CD8-positive, alpha-beta memory T cell (primary cell): ENCODE measurements at regions not wholly inside any gene's neighbourhood (a gene's known extent, or its start where the extent isn't known, plus 50 kb on each side); places are given as distances from the start of the nearest gene placed in this dataset.
"Not testable (repeated sequence)": the region's sequence is repeated elsewhere in the genome, so short reads cannot be mapped to it uniquely, and the experiment has no call there.

Source experiments
- CTCF ChIA-PET: fragments of 350-600 bp; sonication (Branson Sonifier 250); formaldehyde crosslinking; loops from one replicate; lab custom pipeline; 2021; ENCODE audit warnings: antibody characterized with exemption; lab: Charles Lee
- POLR2A ChIA-PET: fragments of 350-600 bp; sonication (Branson Sonifier 250); formaldehyde crosslinking; loops from one replicate; lab custom pipeline; 2021; ENCODE audit warnings: antibody characterized with exemption; lab: Charles Lee
- DNase-seq, 5 donors: peaks; one replicate each; pipeline versions ENCODE4 v3.0.0 to v3.0.0-alpha.2; 2020 to 2022; ENCODE audit warnings: mixed read lengths in 1 of 5
- H3K27ac ChIP-seq: one replicate; pipeline ENCODE4 v1.7.0; 2013; ENCODE audit warnings: low read depth, mild to moderate bottlenecking, low read length, moderate library complexity
- H3K27me3 ChIP-seq: 2 replicates; pipeline ENCODE4 v1.7.0; 2013; ENCODE audit warnings: low read length, mild to moderate bottlenecking; ENCODE audit not compliant: insufficient read depth, poor library complexity, severe bottlenecking
- H3K36me3 ChIP-seq: 2 replicates; pipeline ENCODE4 v1.7.0; 2013; ENCODE audit warnings: mild to moderate bottlenecking, low read length, moderate library complexity; ENCODE audit not compliant: insufficient read depth
- H3K4me1 ChIP-seq: 2 replicates; pipeline ENCODE4 v1.7.0; 2013; ENCODE audit warnings: mild to moderate bottlenecking, low read length, moderate library complexity; ENCODE audit not compliant: insufficient read depth
- H3K4me3 ChIP-seq: 2 replicates; pipeline ENCODE4 v1.7.0; 2013; ENCODE audit warnings: mild to moderate bottlenecking, low read length
- H3K9me3 ChIP-seq: 2 replicates; pipeline ENCODE4 v1.7.0; 2013; ENCODE audit warnings: mild to moderate bottlenecking, low read length
- H3K27ac Mint-ChIP-seq, 8 donors: one replicate each; pipeline ENCODE4 v1.8.0; 2020 to 2021; ENCODE audit warnings: mixed read lengths in 8 of 8, mild to moderate bottlenecking in 6 of 8, inconsistent platforms in 3 of 8, moderate library complexity in 3 of 8
- H3K27me3 Mint-ChIP-seq, 2 donors: one replicate each; pipeline ENCODE4 v1.8.0; 2020 to 2021; ENCODE audit warnings: mixed read lengths in 2 of 2, mild to moderate bottlenecking in 1 of 2, moderate library complexity in 1 of 2
- H3K36me3 Mint-ChIP-seq, 3 donors: one replicate each; pipeline ENCODE4 v1.8.0; 2020 to 2021; ENCODE audit warnings: mixed read lengths in 3 of 3, inconsistent platforms in 1 of 3, mild to moderate bottlenecking in 1 of 3
- H3K4me1 Mint-ChIP-seq, 3 donors: one replicate each; pipeline ENCODE4 v1.8.0; 2020 to 2021; ENCODE audit warnings: mixed read lengths in 3 of 3, inconsistent platforms in 1 of 3, mild to moderate bottlenecking in 1 of 3
- H3K4me3 Mint-ChIP-seq, 7 donors: one replicate each; pipeline ENCODE4 v1.8.0; 2020 to 2021; ENCODE audit warnings: mixed read lengths in 7 of 7, mild to moderate bottlenecking in 6 of 7, moderate library complexity in 4 of 7, inconsistent platforms in 2 of 7
- H3K9me3 Mint-ChIP-seq, 5 donors: one replicate each; pipeline ENCODE4 v1.8.0; 2020 to 2022; ENCODE audit warnings: mixed read lengths in 5 of 5, mild to moderate bottlenecking in 3 of 5, moderate library complexity in 2 of 5, inconsistent platforms in 1 of 5

DNA sequence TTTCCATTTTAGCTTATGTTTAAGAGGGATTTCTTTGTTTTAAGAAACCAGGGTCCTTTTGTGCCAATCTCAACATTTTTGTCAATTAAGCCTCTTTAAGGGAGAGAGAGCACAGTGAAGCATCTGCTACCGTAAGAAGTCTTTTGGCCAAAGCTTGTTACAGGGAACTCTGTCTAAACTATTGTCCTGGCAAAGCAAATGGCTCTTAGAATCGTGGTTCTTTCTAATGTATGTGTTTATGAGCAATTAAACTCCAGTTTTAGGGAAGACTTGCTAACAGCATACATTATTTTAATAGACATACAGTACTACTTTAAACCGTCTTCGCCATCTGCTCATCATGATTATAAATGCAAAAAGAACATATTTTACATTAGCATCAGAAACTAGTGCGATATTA lies 202.1 kb downstream of the CDCA7 start:
- H3K27ac ChIP-seq, result no peak overlapping the region
- no peak overlapping the region for H3K27ac Mint-ChIP-seq

DNA sequence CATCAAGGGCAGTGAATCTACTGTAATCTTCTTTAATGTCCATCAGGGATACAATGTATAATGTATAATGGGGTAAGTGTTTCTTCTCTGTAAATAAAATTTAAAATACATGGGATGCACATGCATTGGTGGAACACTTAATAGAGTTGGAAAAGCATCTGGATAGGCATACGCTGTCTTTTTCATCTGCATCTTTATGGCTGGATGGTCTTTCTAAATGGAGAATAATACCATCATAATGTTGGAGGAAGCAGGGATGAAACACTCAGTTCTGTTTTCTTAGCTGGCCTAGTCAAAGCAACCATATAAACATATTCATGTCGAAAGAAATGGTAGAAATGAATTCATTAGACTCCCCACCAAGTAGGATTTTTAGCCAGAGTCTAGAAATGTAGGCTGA lies 202.8 kb downstream of the CDCA7 start:
- peaks cover 0 to 21% (median 16%) of the 10 kb centered on the region in 3 donors for H3K4me1 Mint-ChIP-seq
- no peaks in the 10 kb centered on the region for H3K36me3 ChIP-seq
- no peak overlapping the region for H3K27ac ChIP-seq
- peaks cover 3% of the 10 kb centered on the region for H3K27me3 ChIP-seq
- no peaks in the 10 kb centered on the region for H3K4me1 ChIP-seq
- H3K27me3 Mint-ChIP-seq, result peaks cover 6 to 44% of the 10 kb centered on the region in 2 donors
- no peak for DNase-seq
- peaks cover 0 to 7% (median 3%) of the 10 kb centered on the region in 5 donors for H3K9me3 Mint-ChIP-seq
- H3K4me3 Mint-ChIP-seq, result no peak overlapping the region
- POLR2A ChIA-PET, result no interaction called here
- no peak overlapping the region for H3K4me3 ChIP-seq
- no peak overlapping the region for H3K27ac Mint-ChIP-seq
- CTCF ChIA-PET, result no interaction called here
- H3K36me3 Mint-ChIP-seq, result no peaks in the 10 kb centered on the region
- H3K9me3 ChIP-seq, result no peaks in the 10 kb centered on the region

More for the DNA sequence above, 202.1 kb downstream of the CDCA7 start:
- Mint-ChIP-seq H3K36me3 (no peaks in the 10 kb centered on the region), H3K4me3 (no peak overlapping the region), H3K27me3 (peaks cover 2 to 44% of the 10 kb centered on the region in 2 donors), H3K9me3 (peaks cover 0 to 7% (median 3%) of the 10 kb centered on the region in 5 donors), H3K4me1 (peaks cover 0 to 21% (median 16%) of the 10 kb centered on the region in 3 donors)
- peaks cover 3% of the 10 kb centered on the region for H3K27me3 ChIP-seq
- no peak for DNase-seq
- H3K4me3 ChIP-seq, result no peak overlapping the region
- ChIA-PET CTCF (no interaction called here), POLR2A (no interaction called here)
- no peaks in the 10 kb centered on the region for H3K4me1 ChIP-seq
- H3K36me3 ChIP-seq, result no peaks in the 10 kb centered on the region
- H3K9me3 ChIP-seq, result no peaks in the 10 kb centered on the region

DNA sequence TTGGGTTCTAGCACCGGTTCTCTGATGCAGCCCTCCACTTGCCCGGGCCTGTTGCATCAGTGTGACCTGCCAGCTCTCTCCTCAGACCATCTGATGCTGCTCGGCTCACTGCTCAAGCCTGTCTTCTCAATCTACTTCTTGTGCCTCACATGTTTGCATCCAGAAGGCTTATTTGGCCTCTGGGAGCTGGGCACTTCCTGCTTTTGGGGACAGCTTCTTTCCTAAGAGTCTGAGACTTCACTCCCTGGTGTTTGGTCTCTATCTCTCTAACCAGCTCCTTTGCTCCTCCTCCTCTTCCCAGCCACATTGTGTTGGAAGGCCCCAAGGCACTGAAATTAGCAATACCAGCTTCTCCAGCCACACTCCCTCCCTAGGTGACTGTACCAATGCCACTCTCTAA lies 212.8 kb downstream of the CDCA7 start:
- no peaks in the 10 kb centered on the region for H3K9me3 ChIP-seq
- H3K27me3 Mint-ChIP-seq, result peaks cover 17 to 29% of the 10 kb centered on the region in 2 donors

DNA sequence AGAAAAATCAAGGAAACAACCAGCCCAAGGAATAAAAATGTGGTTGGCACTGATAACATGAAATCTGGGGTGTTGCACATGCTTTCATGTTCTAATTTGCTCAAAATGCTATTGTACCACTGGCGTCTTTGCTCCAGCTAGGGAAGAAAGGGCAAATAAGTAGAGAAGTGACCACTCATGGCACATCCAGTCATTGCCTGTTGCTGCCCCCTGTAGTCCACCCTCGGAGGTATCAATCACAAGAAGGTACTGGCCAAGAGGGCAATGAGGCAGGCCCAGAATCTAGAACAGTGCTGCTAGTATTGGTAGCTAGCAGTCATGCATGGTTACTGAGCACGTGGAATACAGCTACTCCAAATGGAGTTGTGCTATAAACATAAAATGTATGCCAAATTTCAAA lies 213.4 kb downstream of the CDCA7 start:
- Mint-ChIP-seq H3K27ac (no peak overlapping the region), H3K4me1 (peaks cover 3 to 6% (median 5%) of the 10 kb centered on the region in 3 donors), H3K36me3 (no peaks in the 10 kb centered on the region), H3K9me3 (peaks cover 0 to 7% (median 4%) of the 10 kb centered on the region in 5 donors), H3K4me3 (no peak overlapping the region), H3K27me3 (peaks cover 13 to 25% of the 10 kb centered on the region in 2 donors)
- Histone ChIP-seq H3K4me1 (no peaks in the 10 kb centered on the region), H3K27me3 (no peaks in the 10 kb centered on the region), H3K36me3 (no peaks in the 10 kb centered on the region), H3K9me3 (no peaks in the 10 kb centered on the region), H3K4me3 (no peak overlapping the region), H3K27ac (no peak overlapping the region)
- no peak for DNase-seq
- POLR2A ChIA-PET, result no interaction called here
- CTCF ChIA-PET, result no interaction called here

More for the DNA sequence above, 212.8 kb downstream of the CDCA7 start:
- Histone ChIP-seq H3K27ac (no peak overlapping the region), H3K36me3 (no peaks in the 10 kb centered on the region), H3K4me3 (no peak overlapping the region), H3K27me3 (no peaks in the 10 kb centered on the region), H3K4me1 (no peaks in the 10 kb centered on the region)
- no peak for DNase-seq
- no peak overlapping the region for H3K4me3 Mint-ChIP-seq
- H3K4me1 Mint-ChIP-seq, result peaks cover 3 to 6% (median 5%) of the 10 kb centered on the region in 3 donors
- H3K9me3 Mint-ChIP-seq, result peaks cover 0 to 8% (median 4%) of the 10 kb centered on the region in 5 donors
- H3K27ac Mint-ChIP-seq, result no peak overlapping the region
- ChIA-PET POLR2A (no interaction called here), CTCF (no interaction called here)
- no peaks in the 10 kb centered on the region for H3K36me3 Mint-ChIP-seq

DNA sequence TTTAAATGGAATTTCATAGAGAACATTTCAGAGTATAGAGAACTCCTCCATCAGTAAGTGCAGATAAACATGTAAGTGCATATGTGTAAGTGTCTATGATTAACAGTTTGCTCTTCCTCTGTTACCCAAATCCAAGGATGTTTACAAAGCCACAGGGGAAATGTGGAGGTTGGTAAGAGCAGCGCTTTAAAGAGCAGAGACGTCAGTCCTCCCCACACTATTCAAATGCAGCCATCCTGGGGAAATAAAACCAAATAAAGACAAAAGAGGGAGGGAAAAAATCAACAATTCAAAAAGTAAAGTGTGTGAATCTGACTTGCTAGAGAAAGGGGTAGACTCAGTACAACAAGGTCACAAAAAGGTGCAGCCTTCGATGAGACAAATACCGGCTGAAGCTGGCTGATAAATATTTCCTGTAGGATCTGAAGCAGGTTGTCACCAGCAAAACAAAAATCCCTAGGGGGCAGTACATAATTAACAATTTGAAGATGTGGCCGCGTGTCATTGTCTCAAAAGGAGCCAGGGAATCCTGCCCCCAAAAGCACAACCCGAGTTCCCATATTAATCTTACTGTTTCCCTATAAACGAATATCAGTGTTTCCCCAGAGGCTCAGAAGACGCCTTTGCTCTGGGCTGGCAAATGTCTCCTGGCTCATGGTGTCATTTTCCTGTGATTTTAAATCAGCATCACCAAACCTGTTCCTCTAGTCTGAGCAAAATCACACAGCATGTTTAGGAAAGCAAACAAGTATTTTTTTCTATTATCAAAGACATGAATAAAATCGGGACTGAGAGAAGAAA lies 216.5 kb downstream of the CDCA7 start:
- no peaks in the 10 kb centered on the region for H3K36me3 Mint-ChIP-seq

DNA sequence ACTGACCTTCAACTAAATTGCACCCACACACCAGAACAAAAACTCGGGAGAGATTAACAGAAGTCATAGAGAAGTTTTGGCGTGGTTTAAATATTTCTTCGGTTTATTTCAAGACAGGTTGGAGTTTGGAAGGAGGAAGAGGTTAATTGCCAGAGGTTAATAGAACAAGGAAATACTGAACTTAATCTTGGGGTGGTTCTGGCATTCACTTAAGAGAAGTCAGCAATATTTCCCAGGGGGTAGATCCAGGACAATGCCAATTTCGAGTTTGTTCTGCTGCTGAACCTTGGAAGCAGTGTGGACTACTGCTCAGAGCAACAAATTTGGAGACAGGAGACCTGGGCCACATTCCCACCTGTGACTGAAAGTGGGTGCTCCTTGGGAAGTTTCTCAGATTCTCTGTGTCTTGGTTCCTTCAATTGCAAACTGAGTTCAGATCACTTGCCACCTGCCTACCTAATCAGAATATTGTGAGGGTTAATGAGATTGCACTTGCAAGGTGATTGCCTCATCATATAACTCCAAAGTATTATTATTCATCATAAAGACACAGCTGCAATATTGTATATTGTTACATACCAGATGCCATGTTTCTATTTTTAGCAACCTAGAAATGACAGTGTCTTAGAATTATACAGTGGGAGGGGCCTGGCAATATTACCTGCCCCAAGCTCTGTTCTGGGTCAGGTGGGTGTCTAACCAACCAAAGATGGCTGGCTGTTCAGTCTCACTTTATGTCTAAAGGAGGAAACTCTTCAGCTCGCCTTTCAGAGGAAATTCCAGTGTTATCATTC lies 217.4 kb downstream of the CDCA7 start:
- Mint-ChIP-seq H3K36me3 (no peaks in the 10 kb centered on the region), H3K27ac (no peak overlapping the region), H3K4me3 (no peak overlapping the region), H3K27me3 (peaks cover 7 to 20% of the 10 kb centered on the region in 2 donors), H3K9me3 (no peaks in the 10 kb centered on the region), H3K4me1 (peaks cover 3 to 6% (median 5%) of the 10 kb centered on the region in 3 donors)
- H3K9me3 ChIP-seq, result no peaks in the 10 kb centered on the region
- no peaks in the 10 kb centered on the region for H3K27me3 ChIP-seq
- no peak for DNase-seq
- no peak overlapping the region for H3K4me3 ChIP-seq
- H3K4me1 ChIP-seq, result no peaks in the 10 kb centered on the region
- POLR2A ChIA-PET, result no interaction called here
- H3K36me3 ChIP-seq, result no peaks in the 10 kb centered on the region
- CTCF ChIA-PET, result no interaction called here
- no peak overlapping the region for H3K27ac ChIP-seq

More for the DNA sequence above, 216.5 kb downstream of the CDCA7 start:
- Mint-ChIP-seq H3K27me3 (peaks cover 7 to 20% of the 10 kb centered on the region in 2 donors), H3K4me3 (no peak overlapping the region), H3K27ac (peak overlapping the region in 2 of 8 donors; percentile 3 to 7), H3K9me3 (no peaks in the 10 kb centered on the region), H3K4me1 (peaks cover 3 to 6% (median 5%) of the 10 kb centered on the region in 3 donors)
- DNase-seq, result no peak
- Histone ChIP-seq H3K4me3 (no peak overlapping the region), H3K27me3 (no peaks in the 10 kb centered on the region), H3K4me1 (no peaks in the 10 kb centered on the region), H3K27ac (no peak overlapping the region), H3K9me3 (no peaks in the 10 kb centered on the region), H3K36me3 (no peaks in the 10 kb centered on the region)
- POLR2A ChIA-PET, result no interaction called here
- CTCF ChIA-PET, result no interaction called here

DNA sequence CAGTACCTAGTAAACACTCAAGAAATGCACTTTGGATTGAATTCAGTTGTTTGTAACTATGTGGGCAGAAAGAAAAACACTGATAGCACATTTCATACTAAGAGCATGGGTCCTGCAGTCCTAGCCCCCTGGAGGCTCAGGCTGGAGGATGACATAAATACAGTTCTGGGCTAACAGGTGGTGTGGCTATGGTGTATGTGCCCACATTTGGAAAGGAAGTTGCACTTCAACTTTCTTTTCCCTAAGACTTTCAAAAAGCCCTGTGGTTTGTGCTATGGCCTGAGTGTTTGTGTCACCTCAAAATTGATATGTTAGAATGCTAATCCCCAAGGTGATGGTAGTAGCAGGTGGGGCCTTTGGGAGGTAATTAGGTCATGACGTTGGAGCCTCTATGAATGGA lies 218.2 kb downstream of the CDCA7 start:
- Mint-ChIP-seq H3K27me3 (peaks cover 5 to 20% of the 10 kb centered on the region in 2 donors), H3K4me3 (no peak overlapping the region), H3K4me1 (peaks cover 3 to 6% (median 5%) of the 10 kb centered on the region in 3 donors), H3K27ac (no peak overlapping the region), H3K9me3 (no peaks in the 10 kb centered on the region), H3K36me3 (no peaks in the 10 kb centered on the region)
- H3K4me3 ChIP-seq, result no peak overlapping the region
- ChIA-PET POLR2A (no interaction called here), CTCF (no interaction called here)
- no peak for DNase-seq
- H3K27me3 ChIP-seq, result no peaks in the 10 kb centered on the region
- no peaks in the 10 kb centered on the region for H3K9me3 ChIP-seq
- H3K4me1 ChIP-seq, result no peaks in the 10 kb centered on the region
- H3K36me3 ChIP-seq, result no peaks in the 10 kb centered on the region
- no peak overlapping the region for H3K27ac ChIP-seq

DNA sequence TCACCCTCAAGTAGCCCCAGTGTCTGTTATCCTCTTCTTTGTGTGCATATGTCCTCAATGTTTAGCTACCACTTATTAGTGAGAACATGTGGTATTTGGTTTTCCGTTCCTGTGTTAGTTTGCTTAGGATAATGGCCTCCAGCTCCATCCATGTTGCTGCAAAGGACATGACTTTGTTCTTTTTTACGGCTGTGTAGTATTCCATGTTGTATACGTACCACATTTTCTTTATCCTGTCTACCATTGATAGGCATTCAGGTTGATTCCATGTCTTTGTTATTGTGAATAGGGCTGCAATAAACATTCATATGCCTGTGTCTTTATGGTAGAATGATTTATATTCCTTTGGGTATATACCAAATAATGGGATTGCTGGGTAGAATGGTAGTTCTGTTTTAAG lies 219.1 kb downstream of the CDCA7 start:
- H3K27ac ChIP-seq, H3K4me3 ChIP-seq, H3K36me3 ChIP-seq, H3K4me3 Mint-ChIP-seq, H3K4me1 Mint-ChIP-seq, H3K9me3 Mint-ChIP-seq, H3K4me1 ChIP-seq, H3K9me3 ChIP-seq, H3K27ac Mint-ChIP-seq, DNase-seq, CTCF ChIA-PET, H3K27me3 ChIP-seq, H3K36me3 Mint-ChIP-seq, POLR2A ChIA-PET: not testable (repeated sequence)
- H3K27me3 Mint-ChIP-seq, result peaks cover 5 to 17% of the 10 kb centered on the region in 2 donors
